IMR-90 (cell line): ENCODE measurements at regions not wholly inside any gene's neighbourhood (a gene's known extent, or its start where the extent isn't known, plus 50 kb on each side); places are given as distances from the start of the nearest gene placed in this dataset.

Experiments
- ATAC-seq: fragments of 200-7000 bp; cut with Tn5 transposase; 2 replicates; pipeline ENCODE4 v1.9.1; 2020; ENCODE audit warnings: low read depth, mild to moderate bottlenecking, moderate library complexity
- BruUV-seq: library from RNA; stranded (reverse); fragments of 400-500 nt; replicated peaks from 2 replicates; lab custom pipeline; 2021; lab: Mats Ljungman, UMichigan
- CTCF ChIA-PET: fragments of 300-600 bp; formaldehyde crosslinking; extraction: SDS; loops from one replicate; lab custom pipeline; 2021; ENCODE audit warnings: antibody characterized with exemption; lab: Yijun Ruan, JAX
- POLR2A ChIA-PET: fragments of 300-600 bp; sonication (Branson Sonifier 250); formaldehyde crosslinking; loops from one replicate; lab custom pipeline; 2022; ENCODE audit warnings: antibody characterized with exemption; ENCODE audit not compliant: unreplicated experiment; lab: Charles Lee
- DNase-seq: peaks from one replicate; pipeline ENCODE4 v3.0.0; 2013
- H2AFZ ChIP-seq: replicated peaks from 2 replicates; pipeline ENCODE3; 2013; ENCODE audit warnings: low read length, mild to moderate bottlenecking; ENCODE audit not compliant: poor library complexity
- H2AK5ac ChIP-seq: 2 replicates; pipeline ENCODE4 v1.6.1; 2013; ENCODE audit warnings: low read depth, low read length, inconsistent platforms
- H2AK9ac ChIP-seq: replicated peaks from 2 replicates; pipeline ENCODE3; 2013; ENCODE audit warnings: mild to moderate bottlenecking, low read depth, low read length, moderate library complexity; ENCODE audit not compliant: poor library complexity
- H2BK120ac ChIP-seq: 2 replicates; pipeline ENCODE4 v1.6.1; 2013; ENCODE audit warnings: low read depth, low read length, inconsistent platforms
- H2BK15ac ChIP-seq: 3 replicates; pipeline ENCODE4 v1.6.1; 2013; ENCODE audit warnings: low read depth, low read length, inconsistent platforms
- H2BK20ac ChIP-seq: 2 replicates; pipeline ENCODE4 v1.6.1; 2013; ENCODE audit warnings: low read depth, mild to moderate bottlenecking, inconsistent platforms, low read length, moderate library complexity
- H2BK5ac ChIP-seq: 2 replicates; pipeline ENCODE4 v1.6.1; 2013; ENCODE audit warnings: mild to moderate bottlenecking, low read depth, low read length, inconsistent platforms; ENCODE audit not compliant: poor library complexity, severe bottlenecking
- H3K14ac ChIP-seq: replicated peaks from 2 replicates; pipeline ENCODE4 v1.6.1; 2013; ENCODE audit warnings: low read depth, low read length, inconsistent platforms
- H3K18ac ChIP-seq: 2 replicates; pipeline ENCODE4 v1.6.1; 2013; ENCODE audit warnings: low read depth, low read length, control low read depth
- H3K23ac ChIP-seq: 2 replicates; pipeline ENCODE4 v1.6.1; 2013; ENCODE audit warnings: low read depth, low read length, inconsistent platforms
- H3K27ac ChIP-seq: 2 replicates; pipeline ENCODE4 v1.5.1; 2013; ENCODE audit warnings: mild to moderate bottlenecking, control low read depth, low read length; ENCODE audit not compliant: insufficient read depth
- H3K27me3 ChIP-seq: 2 replicates; pipeline ENCODE4 v1.6.1; 2013; ENCODE audit warnings: low read length; ENCODE audit not compliant: control insufficient read depth, insufficient read depth
- H3K36me3 ChIP-seq: 2 replicates; pipeline ENCODE4 v1.6.1; 2013; ENCODE audit warnings: low read length, mixed read lengths; ENCODE audit not compliant: control insufficient read depth, insufficient read depth
- H3K4ac ChIP-seq: 2 replicates; pipeline ENCODE4 v1.6.1; 2013; ENCODE audit warnings: low read depth, low read length, inconsistent platforms
- H3K4me1 ChIP-seq: 2 replicates; pipeline ENCODE4 v1.6.1; 2013; ENCODE audit warnings: low read length, mixed read lengths; ENCODE audit not compliant: control insufficient read depth, insufficient read depth
- H3K4me2 ChIP-seq: 2 replicates; pipeline ENCODE4 v1.6.1; 2013; ENCODE audit warnings: low read depth, mild to moderate bottlenecking, control low read depth, low read length, moderate library complexity
- H3K4me3 ChIP-seq: 2 replicates; pipeline ENCODE4 v1.5.1; 2013; ENCODE audit warnings: low read depth, mild to moderate bottlenecking, control low read depth, low read length, moderate library complexity; ENCODE audit not compliant: insufficient read depth
- H3K56ac ChIP-seq: 2 replicates; pipeline ENCODE4 v1.6.1; 2013; ENCODE audit warnings: low read length, inconsistent platforms; ENCODE audit not compliant: insufficient read depth; ENCODE audit errors: extremely low read depth
- H3K79me1 ChIP-seq, 2 experiments: 2 replicates each; pipeline ENCODE4 v1.6.1; 2013; ENCODE audit warnings: low read length in 2 of 2, inconsistent platforms in 1 of 2, low read depth in 1 of 2
- H3K9ac ChIP-seq: 2 replicates; pipeline ENCODE4 v1.6.1; 2013; ENCODE audit warnings: low read depth, low read length, control low read depth
- H3K9me1 ChIP-seq: 2 replicates; pipeline ENCODE4 v1.6.1; 2013; ENCODE audit warnings: low read length, inconsistent platforms; ENCODE audit not compliant: insufficient read depth
- H3K9me3 ChIP-seq: 2 replicates; pipeline ENCODE4 v1.6.1; 2013; ENCODE audit warnings: low read length; ENCODE audit not compliant: control insufficient read depth, insufficient read depth
- H4K20me1 ChIP-seq: 2 replicates; pipeline ENCODE4 v1.6.1; 2013; ENCODE audit warnings: low read length, inconsistent platforms; ENCODE audit not compliant: insufficient read depth
- H4K5ac ChIP-seq: 2 replicates; pipeline ENCODE4 v1.6.1; 2013; ENCODE audit warnings: mild to moderate bottlenecking, low read depth, low read length, control low read depth
- H4K8ac ChIP-seq, 2 experiments: 2 replicates each; pipeline ENCODE4 v1.6.1; 2013; ENCODE audit warnings: low read depth in 2 of 2, low read length in 2 of 2, control low read depth in 1 of 2, inconsistent platforms in 1 of 2
- H4K91ac ChIP-seq: 2 replicates; pipeline ENCODE4 v1.6.1; 2013; ENCODE audit warnings: low read depth, low read length, inconsistent platforms; ENCODE audit not compliant: insufficient read depth
- BHLHE40 ChIP-seq: fragments of 150-350 bp; IDR thresholded peaks from 2 replicates; pipeline ENCODE4 v1.6.1; 2016; ENCODE audit warnings: mild to moderate bottlenecking, low read depth, low read length
- CEBPB ChIP-seq: IDR thresholded peaks from 2 replicates; pipeline ENCODE4 v1.6.1; 2012; ENCODE audit warnings: low read depth, low read length, improper control_type of control experiment
- CTCF ChIP-seq: conservative IDR thresholded peaks from 2 replicates; pipeline ENCODE4 v1.5.1; 2012; ENCODE audit warnings: mild to moderate bottlenecking, low read depth, low read length, improper control_type of control experiment
- MAZ ChIP-seq: IDR thresholded peaks from 2 replicates; pipeline ENCODE4 v1.6.1; 2012; ENCODE audit warnings: low read depth, mild to moderate bottlenecking, low read length, improper control_type of control experiment, moderate library complexity, borderline replicate concordance
- MXI1 ChIP-seq: IDR thresholded peaks from 2 replicates; pipeline ENCODE4 v1.6.1; 2012; ENCODE audit warnings: low read depth, mild to moderate bottlenecking, low read length, moderate library complexity, borderline replicate concordance
- NFE2L2 ChIP-seq: fragments of 150-350 bp; IDR thresholded peaks from 2 replicates; pipeline ENCODE4 v1.6.1; 2016; ENCODE audit warnings: low read depth, mild to moderate bottlenecking, low read length
- POLR2A ChIP-seq: IDR thresholded peaks from 2 replicates; pipeline ENCODE4 v1.6.1; 2012; ENCODE audit warnings: mild to moderate bottlenecking, low read depth, low read length
- RAD21 ChIP-seq: IDR thresholded peaks from 2 replicates; pipeline ENCODE4 v1.6.1; 2012; ENCODE audit warnings: low read length, improper control_type of control experiment
- WGBS, 2 experiments: methylation state at CpG; one replicate each; pipeline versions ENCODE4 v1.1.5 to v1.1.7; 2013; ENCODE audit warnings: missing lambda C conversion rate in 2 of 2; ENCODE audit not compliant: insufficient read length in 1 of 2; ENCODE audit errors: extremely low coverage in 2 of 2; 5-methylcytosine and 5-hydroxymethylcytosine counted together
- dilution Hi-C: fragments of 300-500 bp; cut with HindIII; formaldehyde crosslinking; loops from one replicate; pipeline ENCODE4 v1.14.3; 2018; ENCODE audit warnings: low sequenced_read_pairs; ENCODE audit not compliant: unreplicated experiment
- in situ Hi-C: fragments of 300-500 bp; cut with MboI; formaldehyde crosslinking; loops from 3 replicates; pipeline ENCODE4 v1.14.3; 2019; ENCODE audit warnings: low sequenced_read_pairs, inconsistent platforms, mixed read lengths
- intact Hi-C: fragments of 100-400 bp; cut with micrococcal nuclease; formaldehyde crosslinking; loops from 2 replicates; pipeline ENCODE4 v1.10.0; 2022

DNA sequence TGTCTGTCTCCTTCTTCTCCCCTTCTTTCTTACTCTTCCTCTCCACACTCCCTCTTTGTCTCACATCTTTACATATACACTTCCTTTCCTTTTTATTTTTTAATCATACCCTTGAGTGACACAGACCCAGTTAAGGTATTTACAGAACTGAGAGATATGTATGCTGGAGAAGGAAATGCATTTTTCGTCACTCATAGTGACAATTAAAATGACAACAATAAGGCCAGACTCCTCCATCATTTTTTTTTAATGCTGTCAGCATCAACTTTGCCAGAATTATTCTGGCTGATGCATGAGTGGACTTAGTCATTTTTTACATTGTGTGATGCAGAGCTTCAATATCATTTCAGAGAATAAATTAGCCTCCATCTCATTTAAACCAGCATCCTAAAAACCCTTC lies 272.9 kb downstream of the TMEM38B start:
- no peaks in the 10 kb centered on the region for H3K9me3 ChIP-seq
- intact Hi-C loops (no loop called here), dilution Hi-C loops (no loop called here), in situ Hi-C loops (no loop called here)
- H3K4me3 ChIP-seq: no peak overlapping the region
- BruUV-seq: no TSS peak
- H3K56ac ChIP-seq: no peak overlapping the region
- no peak overlapping the region for H3K23ac ChIP-seq
- no peaks in the 10 kb centered on the region for H3K9me1 ChIP-seq
- H2AK9ac ChIP-seq: no peak overlapping the region
- WGBS, 2 experiments: no CpG with 5 or more reads among the region's 1 CpG
- no peak overlapping the region for H4K8ac ChIP-seq
- no peak for DNase-seq
- no peak overlapping the region for H3K27ac ChIP-seq
- H3K4me1 ChIP-seq: no peaks in the 10 kb centered on the region
- no peak overlapping the region for H2AFZ ChIP-seq
- ChIA-PET POLR2A (no interaction called here), CTCF (no interaction called here)
- no peak overlapping the region for H4K91ac ChIP-seq
- H4K20me1 ChIP-seq: no peaks in the 10 kb centered on the region
- H4K5ac ChIP-seq: no peak overlapping the region
- no peaks in the 10 kb centered on the region for H3K36me3 ChIP-seq
- TF ChIP-seq POLR2A (no peak), RAD21 (no peak), CEBPB (no peak), MAZ (no peak), CTCF (no peak), MXI1 (no peak), NFE2L2 (no peak), BHLHE40 (no peak)
- H3K79me1 ChIP-seq: no peaks in the 10 kb centered on the region
- no peak overlapping the region for H3K4ac ChIP-seq
- no peak overlapping the region for H2BK15ac ChIP-seq
- no peak overlapping the region for H2BK20ac ChIP-seq
- H3K18ac ChIP-seq: no peak overlapping the region
- no peak for ATAC-seq
- H2AK5ac ChIP-seq: no peak overlapping the region
- H2BK120ac ChIP-seq: no peak overlapping the region
- no peak overlapping the region for H3K9ac ChIP-seq
- H3K14ac ChIP-seq: no peak overlapping the region
- no peak overlapping the region for H2BK5ac ChIP-seq
- H3K4me2 ChIP-seq: no peak overlapping the region
- no peaks in the 10 kb centered on the region for H3K27me3 ChIP-seq
